ENCODE measurements at regions not wholly inside any gene's neighbourhood (a gene's known extent, or its start where the extent isn't known, plus 50 kb on each side); places are given as distances from the start of the nearest gene placed in this dataset.

GRCh38 chr9:24986331-24986730 is 440.6 kb upstream of the IZUMO3 start:
- TF ChIP-seq CTCF (IDR thresholded peaks at IDR 0.05): no peak
- TF ChIP-seq POLR2A (IDR thresholded peaks at IDR 0.05): no peak
- TF ChIP-seq POLR2AphosphoS5 (IDR thresholded peaks at IDR 0.05): no peak
- TF ChIP-seq EP300 (IDR thresholded peaks at IDR 0.05; ENCODE audit: low read depth): no peak

All from transverse colon (tissue), 4 donors.